Stimulated activated CD8-positive, alpha-beta memory T cell treated with anti-CD3 and anti-CD28 coated beads, Interleukin-7, amount 100 ng/mL, for 24 hours (primary cell): ENCODE measurements at regions not wholly inside any gene's neighbourhood (a gene's known extent, or its start where the extent isn't known, plus 50 kb on each side); places are given as distances from the start of the nearest gene placed in this dataset.

Experiments used
- DNase-seq: peaks from one replicate; pipeline ENCODE4 v3.0.0-alpha.2; 2020; ENCODE audit warnings: low read depth

GRCh38 chr1:14441302-14441741, 157.2 kb upstream of the KAZN start:
- DNase-seq: no peak

GRCh38 chr1:14442669-14443068, 155.8 kb upstream of the KAZN start:
- no peak for DNase-seq

GRCh38 chr1:14443164-14443787, 155.2 kb upstream of the KAZN start:
- DNase-seq: no peak

GRCh38 chr1:14451217-14451616, 147.3 kb upstream of the KAZN start:
- DNase-seq: no peak

- DNase-seq: no peak
These were observed 145.9 kb upstream of the KAZN start for GRCh38 chr1:14452551-14452950.

- no peak for DNase-seq
These were observed 138.3 kb upstream of the KAZN start for GRCh38 chr1:14460173-14460572.

GRCh38 chr1:14462851-14463250, 135.6 kb upstream of the KAZN start:
- DNase-seq: no peak

GRCh38 chr1:14466006-14466405, 132.5 kb upstream of the KAZN start:
- no peak for DNase-seq

GRCh38 chr1:14467112-14467511, 131.4 kb upstream of the KAZN start:
- DNase-seq: no peak

- DNase-seq: no peak
These were observed 129.7 kb upstream of the KAZN start for GRCh38 chr1:14468751-14469150.

GRCh38 chr1:14470802-14471201, 127.7 kb upstream of the KAZN start:
- DNase-seq: no peak

- no peak for DNase-seq
These were observed 123.6 kb upstream of the KAZN start for GRCh38 chr1:14474856-14475255.

- DNase-seq: no peak
These were observed 122.1 kb upstream of the KAZN start for GRCh38 chr1:14476170-14476955.

- no peak for DNase-seq
These were observed 120.4 kb upstream of the KAZN start for GRCh38 chr1:14478120-14478519.

GRCh38 chr1:14479865-14480264, 118.6 kb upstream of the KAZN start:
- DNase-seq: no peak

- DNase-seq: no peak
These were observed 115.6 kb upstream of the KAZN start for GRCh38 chr1:14482784-14483450.

GRCh38 chr1:14485285-14485684, 113.2 kb upstream of the KAZN start:
- DNase-seq: no peak

- no peak for DNase-seq
These were observed 111.9 kb upstream of the KAZN start for GRCh38 chr1:14486401-14487201.

- DNase-seq: no peak
These were observed 110.8 kb upstream of the KAZN start for GRCh38 chr1:14487671-14488070.

- no peak for DNase-seq
These were observed 103.6 kb upstream of the KAZN start for GRCh38 chr1:14494911-14495310.

GRCh38 chr1:14495381-14495780, 103.1 kb upstream of the KAZN start:
- DNase-seq: no peak

GRCh38 chr1:14495996-14496395, 102.5 kb upstream of the KAZN start:
- DNase-seq: no peak
